ENCODE measurements at regions not wholly inside any gene's neighbourhood (a gene's known extent, or its start where the extent isn't known, plus 50 kb on each side); places are given as distances from the start of the nearest gene placed in this dataset.

- TF ChIP-seq, protein P1, sequence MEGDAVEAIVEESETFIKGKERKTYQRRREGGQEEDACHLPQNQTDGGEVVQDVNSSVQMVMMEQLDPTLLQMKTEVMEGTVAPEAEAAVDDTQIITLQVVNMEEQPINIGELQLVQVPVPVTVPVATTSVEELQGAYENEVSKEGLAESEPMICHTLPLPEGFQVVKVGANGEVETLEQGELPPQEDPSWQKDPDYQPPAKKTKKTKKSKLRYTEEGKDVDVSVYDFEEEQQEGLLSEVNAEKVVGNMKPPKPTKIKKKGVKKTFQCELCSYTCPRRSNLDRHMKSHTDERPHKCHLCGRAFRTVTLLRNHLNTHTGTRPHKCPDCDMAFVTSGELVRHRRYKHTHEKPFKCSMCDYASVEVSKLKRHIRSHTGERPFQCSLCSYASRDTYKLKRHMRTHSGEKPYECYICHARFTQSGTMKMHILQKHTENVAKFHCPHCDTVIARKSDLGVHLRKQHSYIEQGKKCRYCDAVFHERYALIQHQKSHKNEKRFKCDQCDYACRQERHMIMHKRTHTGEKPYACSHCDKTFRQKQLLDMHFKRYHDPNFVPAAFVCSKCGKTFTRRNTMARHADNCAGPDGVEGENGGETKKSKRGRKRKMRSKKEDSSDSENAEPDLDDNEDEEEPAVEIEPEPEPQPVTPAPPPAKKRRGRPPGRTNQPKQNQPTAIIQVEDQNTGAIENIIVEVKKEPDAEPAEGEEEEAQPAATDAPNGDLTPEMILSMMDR (IDR thresholded peaks at IDR 0.05): no peak
- no peak for TF ChIP-seq POLR2A (IDR thresholded peaks at IDR 0.05)
Measured at GRCh38 chrY:7211971-7212370, 300.4 kb upstream of the AMELY start.
